ENCODE measurements at regions not wholly inside any gene's neighbourhood (a gene's known extent, or its start where the extent isn't known, plus 50 kb on each side); places are given as distances from the start of the nearest gene placed in this dataset.

GRCh38 chr3:168570404-168571155, 474.9 kb upstream of the GOLIM4 start:
- no peak for DNase-seq

- no peak for DNase-seq
Measured at GRCh38 chr3:168558728-168559411, 463.1 kb upstream of the GOLIM4 start.

- no peak for DNase-seq
Measured at GRCh38 chr3:168552251-168552650, 456.5 kb upstream of the GOLIM4 start.

- no peak for DNase-seq
Measured at GRCh38 chr3:168548719-168549118, 453.0 kb upstream of the GOLIM4 start.

- DNase-seq, result no peak
Measured at GRCh38 chr3:168546707-168547106, 451.0 kb upstream of the GOLIM4 start.

- DNase-seq, result no peak
Measured at GRCh38 chr3:168545591-168545990, 449.9 kb upstream of the GOLIM4 start.

- DNase-seq, result no peak
Measured at GRCh38 chr3:168544097-168544957, 448.6 kb upstream of the GOLIM4 start.

- no peak for DNase-seq
Measured at GRCh38 chr3:168540726-168541125, 445.0 kb upstream of the GOLIM4 start.

GRCh38 chr3:168539909-168540308, 444.2 kb upstream of the GOLIM4 start:
- no peak for DNase-seq

GRCh38 chr3:168534761-168535160, 439.0 kb upstream of the GOLIM4 start:
- no peak for DNase-seq

GRCh38 chr3:168533600-168533999, 437.9 kb upstream of the GOLIM4 start:
- DNase-seq, result no peak

GRCh38 chr3:168532135-168532534, 436.4 kb upstream of the GOLIM4 start:
- DNase-seq, result no peak

GRCh38 chr3:168531116-168531515, 435.4 kb upstream of the GOLIM4 start:
- no peak for DNase-seq

GRCh38 chr3:168524129-168524528, 428.4 kb upstream of the GOLIM4 start:
- no peak for DNase-seq

GRCh38 chr3:168517249-168518071, 421.7 kb upstream of the GOLIM4 start:
- DNase-seq, result peak; percentile 92

- DNase-seq, result no peak
Measured at GRCh38 chr3:168514252-168514651, 418.5 kb upstream of the GOLIM4 start.

GRCh38 chr3:168512802-168513201, 417.1 kb upstream of the GOLIM4 start:
- DNase-seq, result no peak

- peak; percentile 13 for DNase-seq
Measured at GRCh38 chr3:168511428-168512014, 415.8 kb upstream of the GOLIM4 start.

- DNase-seq, result no peak
Measured at GRCh38 chr3:168506589-168506988, 410.9 kb upstream of the GOLIM4 start.

GRCh38 chr3:168501570-168501969, 405.8 kb upstream of the GOLIM4 start:
- DNase-seq, result no peak

GRCh38 chr3:168498194-168498593, 402.5 kb upstream of the GOLIM4 start:
- DNase-seq, result no peak

GRCh38 chr3:168497741-168498140, 402.0 kb upstream of the GOLIM4 start:
- DNase-seq, result peak; percentile 39
